ENCODE measurements at regions not wholly inside any gene's neighbourhood (a gene's known extent, or its start where the extent isn't known, plus 50 kb on each side); places are given as distances from the start of the nearest gene placed in this dataset.

DNA sequence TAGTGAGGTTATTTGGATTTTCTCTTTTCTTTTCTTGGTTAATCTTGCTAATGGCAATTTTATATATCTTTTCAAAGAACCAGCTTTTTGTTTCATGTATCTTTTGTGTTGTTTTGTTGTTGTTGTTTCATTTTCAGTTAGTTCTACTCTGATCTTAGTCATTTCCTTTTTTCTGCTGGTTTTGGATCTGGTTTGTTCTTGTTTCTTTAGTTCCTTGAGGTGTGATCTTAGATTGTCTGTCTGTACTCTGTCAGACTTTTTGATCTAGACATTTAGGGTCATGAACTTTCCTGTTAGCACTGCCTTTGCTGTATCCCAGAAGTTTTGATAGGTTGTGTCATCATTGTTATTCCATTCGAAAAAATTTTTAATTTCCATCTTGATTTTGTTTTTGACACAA, 399.7 kb downstream of the TLE1 start:
- no peaks in the 10 kb centered on the region for H3K79me2 ChIP-seq (ENCODE audit: insufficient read depth, low read length)
- no peaks in the 10 kb centered on the region for H3K4me1 ChIP-seq (ENCODE audit: insufficient read depth, low read length)
- H3K56ac ChIP-seq (ENCODE audit: insufficient read length, low read depth, low read length): no peak overlapping the region
- H4K8ac ChIP-seq (replicated peaks; ENCODE audit: insufficient read length, low read depth, low read length): no peak overlapping the region
- H3K9me3 ChIP-seq (ENCODE audit: control insufficient read depth, low read depth, low read length): no peaks in the 10 kb centered on the region
- no peak overlapping the region for H2BK12ac ChIP-seq (ENCODE audit: insufficient read length, low read depth, low read length)
- no peaks in the 10 kb centered on the region for H3K27me3 Mint-ChIP-seq (ENCODE audit: low read depth)
- no peaks in the 10 kb centered on the region for H3K79me1 ChIP-seq (ENCODE audit: insufficient read depth, low read depth, low read length, poor library complexity, severe bottlenecking)
- no peak overlapping the region for H2AK5ac ChIP-seq (ENCODE audit: insufficient read length, low read length)
- no peaks in the 10 kb centered on the region for H3K27me3 ChIP-seq (ENCODE audit: insufficient read depth, low read length)
- no peak overlapping the region for H2BK15ac ChIP-seq (ENCODE audit: low read depth, low read length)
- no peak overlapping the region for H4K91ac ChIP-seq (ENCODE audit: insufficient read length, low read depth, low read length)
- H4K5ac ChIP-seq (ENCODE audit: insufficient read length, low read depth, low read length): no peak overlapping the region
- H3K14ac ChIP-seq (ENCODE audit: insufficient read depth, low read length): no peak overlapping the region
- no peak overlapping the region for H3K4ac ChIP-seq (ENCODE audit: low read depth, low read length)
- H3T11ph ChIP-seq (ENCODE audit: low read length): no peak overlapping the region
- no peak for DNase-seq
- no peak overlapping the region for H2BK20ac ChIP-seq (ENCODE audit: low read depth, low read length, poor library complexity, severe bottlenecking)
- H3K18ac ChIP-seq (ENCODE audit: insufficient read length, low read depth, low read length): no peak overlapping the region
- no peaks in the 10 kb centered on the region for H3K23me2 ChIP-seq (ENCODE audit: insufficient read length, low read depth, low read length, poor library complexity, severe bottlenecking)
- no peaks in the 10 kb centered on the region for H4K20me1 ChIP-seq (ENCODE audit: control insufficient read depth, insufficient read depth, insufficient read length)
- no peak overlapping the region for H3K23ac ChIP-seq (ENCODE audit: insufficient read length, low read depth, low read length)
- no peak overlapping the region for H2BK5ac ChIP-seq (ENCODE audit: insufficient read length, low read length)
- no peaks in the 10 kb centered on the region; a peak in 1 of 7 replicates for H3K36me3 Mint-ChIP-seq (ENCODE audit: insufficient read depth in 1 of 3, low read depth in 3 of 3)
- no peak overlapping the region for H3K9ac ChIP-seq (ENCODE audit: extremely low read depth, insufficient read length, low read length)
- no peak overlapping the region for H3K4me2 ChIP-seq (ENCODE audit: insufficient read depth, insufficient read length, low read length)
- peaks cover 3% of the 10 kb centered on the region in 2 experiments; a peak in 2 of 4 replicates for H3K4me1 Mint-ChIP-seq
- no peak overlapping the region for H3K4me3 Mint-ChIP-seq
- H3K27ac Mint-ChIP-seq: no peak overlapping the region
- TF ChIP-seq, protein P1, sequence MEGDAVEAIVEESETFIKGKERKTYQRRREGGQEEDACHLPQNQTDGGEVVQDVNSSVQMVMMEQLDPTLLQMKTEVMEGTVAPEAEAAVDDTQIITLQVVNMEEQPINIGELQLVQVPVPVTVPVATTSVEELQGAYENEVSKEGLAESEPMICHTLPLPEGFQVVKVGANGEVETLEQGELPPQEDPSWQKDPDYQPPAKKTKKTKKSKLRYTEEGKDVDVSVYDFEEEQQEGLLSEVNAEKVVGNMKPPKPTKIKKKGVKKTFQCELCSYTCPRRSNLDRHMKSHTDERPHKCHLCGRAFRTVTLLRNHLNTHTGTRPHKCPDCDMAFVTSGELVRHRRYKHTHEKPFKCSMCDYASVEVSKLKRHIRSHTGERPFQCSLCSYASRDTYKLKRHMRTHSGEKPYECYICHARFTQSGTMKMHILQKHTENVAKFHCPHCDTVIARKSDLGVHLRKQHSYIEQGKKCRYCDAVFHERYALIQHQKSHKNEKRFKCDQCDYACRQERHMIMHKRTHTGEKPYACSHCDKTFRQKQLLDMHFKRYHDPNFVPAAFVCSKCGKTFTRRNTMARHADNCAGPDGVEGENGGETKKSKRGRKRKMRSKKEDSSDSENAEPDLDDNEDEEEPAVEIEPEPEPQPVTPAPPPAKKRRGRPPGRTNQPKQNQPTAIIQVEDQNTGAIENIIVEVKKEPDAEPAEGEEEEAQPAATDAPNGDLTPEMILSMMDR (conservative IDR thresholded peaks at IDR 0.05): no peak
- no peak overlapping the region for H3K27ac ChIP-seq (ENCODE audit: insufficient read length, low read depth, low read length)
- peaks cover 0 to 10% of the 10 kb centered on the region in 2 experiments; a peak in 3 of 5 replicates for H3K9me3 Mint-ChIP-seq
- no CpG with 5 or more reads among the region's 1 CpG for WGBS (ENCODE audit: extremely low coverage, insufficient read length, low lambda C conversion rate)
- H2BK120ac ChIP-seq (ENCODE audit: low read depth, low read length, poor library complexity, severe bottlenecking): no peak overlapping the region
- H2AFZ ChIP-seq (ENCODE audit: low read length): no peak overlapping the region

Measured in H9 (cell line).